ENCODE measurements at regions not wholly inside any gene's neighbourhood (a gene's known extent, or its start where the extent isn't known, plus 50 kb on each side); places are given as distances from the start of the nearest gene placed in this dataset.

- H3K9me2 ChIP-seq (replicated peaks; ENCODE audit: insufficient read depth, low read length), result no peaks in the 10 kb centered on the region
- H3K4me3 ChIP-seq (ENCODE audit: insufficient read depth, low read length, poor library complexity, severe bottlenecking), result no peak overlapping the region
- no peaks in the 10 kb centered on the region for H3K36me3 ChIP-seq (ENCODE audit: low read length)
- H2AFZ ChIP-seq (ENCODE audit: low read depth, low read length, severe bottlenecking), result no peak overlapping the region
- H3K79me2 ChIP-seq (ENCODE audit: insufficient read depth, low read length), result no peaks in the 10 kb centered on the region
- TF ChIP-seq CTCF (IDR thresholded peaks at IDR 0.05; ENCODE audit: insufficient read depth, low read length, poor library complexity, severe bottlenecking) (no peak), EZH2phosphoT487 (conservative IDR thresholded peaks at IDR 0.05; ENCODE audit: low read length) (no peak)
- no peaks in the 10 kb centered on the region for H4K20me1 ChIP-seq (ENCODE audit: low read depth, low read length)
- H3K9me3 ChIP-seq (ENCODE audit: insufficient read depth, low read length), result no peaks in the 10 kb centered on the region
- no peak overlapping the region for H3K9ac ChIP-seq (ENCODE audit: low read length)
- H3K27ac ChIP-seq (ENCODE audit: low read depth, low read length), result no peak overlapping the region
- no peaks in the 10 kb centered on the region for H3K27me3 ChIP-seq (ENCODE audit: low read length)
- H3F3A ChIP-seq (ENCODE audit: insufficient read depth), result no peaks in the 10 kb centered on the region
- no peak overlapping the region for H3K4me2 ChIP-seq (ENCODE audit: low read depth, low read length, poor library complexity, severe bottlenecking)
Measured at GRCh38 chr7:12820777-12821176, 133.3 kb downstream of the ARL4A start.

GRCh38 chr7:12821746-12822145, 134.3 kb downstream of the ARL4A start:
- H3K9ac ChIP-seq (ENCODE audit: low read length), result no peak overlapping the region
- no peaks in the 10 kb centered on the region for H4K20me1 ChIP-seq (ENCODE audit: low read depth, low read length)
- H3K9me3 ChIP-seq (ENCODE audit: insufficient read depth, low read length), result no peaks in the 10 kb centered on the region
- no peaks in the 10 kb centered on the region for H3K79me2 ChIP-seq (ENCODE audit: insufficient read depth, low read length)
- H3K9me2 ChIP-seq (replicated peaks; ENCODE audit: insufficient read depth, low read length), result no peaks in the 10 kb centered on the region
- no peak overlapping the region for H3K4me2 ChIP-seq (ENCODE audit: low read depth, low read length, poor library complexity, severe bottlenecking)
- no peaks in the 10 kb centered on the region for H3F3A ChIP-seq (ENCODE audit: insufficient read depth)
- no peak overlapping the region for H3K27ac ChIP-seq (ENCODE audit: low read depth, low read length)
- no peak overlapping the region for H3K4me3 ChIP-seq (ENCODE audit: insufficient read depth, low read length, poor library complexity, severe bottlenecking)
- H3K27me3 ChIP-seq (ENCODE audit: low read length), result no peaks in the 10 kb centered on the region
- TF ChIP-seq CTCF (IDR thresholded peaks at IDR 0.05; ENCODE audit: insufficient read depth, low read length, poor library complexity, severe bottlenecking), result no peak
- TF ChIP-seq EZH2phosphoT487 (conservative IDR thresholded peaks at IDR 0.05; ENCODE audit: low read length), result no peak
- H2AFZ ChIP-seq (ENCODE audit: low read depth, low read length, severe bottlenecking), result no peak overlapping the region
- no peaks in the 10 kb centered on the region for H3K36me3 ChIP-seq (ENCODE audit: low read length)

GRCh38 chr7:12826079-12826478, 138.6 kb downstream of the ARL4A start:
- no peak overlapping the region for H3K9ac ChIP-seq (ENCODE audit: low read length)
- no peaks in the 10 kb centered on the region for H4K20me1 ChIP-seq (ENCODE audit: low read depth, low read length)
- TF ChIP-seq EZH2phosphoT487 (conservative IDR thresholded peaks at IDR 0.05; ENCODE audit: low read length) (no peak), CTCF (IDR thresholded peaks at IDR 0.05; ENCODE audit: insufficient read depth, low read length, poor library complexity, severe bottlenecking) (no peak)
- no peak overlapping the region for H2AFZ ChIP-seq (ENCODE audit: low read depth, low read length, severe bottlenecking)
- no peak overlapping the region for H3K4me2 ChIP-seq (ENCODE audit: low read depth, low read length, poor library complexity, severe bottlenecking)
- H3K36me3 ChIP-seq (ENCODE audit: low read length), result no peaks in the 10 kb centered on the region
- H3K27ac ChIP-seq (ENCODE audit: low read depth, low read length), result no peak overlapping the region
- no peaks in the 10 kb centered on the region for H3K9me2 ChIP-seq (replicated peaks; ENCODE audit: insufficient read depth, low read length)
- no peaks in the 10 kb centered on the region for H3K9me3 ChIP-seq (ENCODE audit: insufficient read depth, low read length)
- H3F3A ChIP-seq (ENCODE audit: insufficient read depth), result no peaks in the 10 kb centered on the region
- no peak overlapping the region for H3K4me3 ChIP-seq (ENCODE audit: insufficient read depth, low read length, poor library complexity, severe bottlenecking)
- H3K27me3 ChIP-seq (ENCODE audit: low read length), result no peaks in the 10 kb centered on the region
- H3K79me2 ChIP-seq (ENCODE audit: insufficient read depth, low read length), result no peaks in the 10 kb centered on the region

Data from SU-DHL-6 (cell line).